GM21723 (cell line): ENCODE measurements at regions not wholly inside any gene's neighbourhood (a gene's known extent, or its start where the extent isn't known, plus 50 kb on each side); places are given as distances from the start of the nearest gene placed in this dataset.

Experiments used
- ATAC-seq: cut with Tn5 transposase; IDR thresholded peaks from one replicate; pipeline ENCODE4 v1.9.1; 2021; ENCODE audit warnings: mild to moderate bottlenecking, moderate library complexity; ENCODE audit not compliant: unreplicated experiment

- ATAC-seq = no peak
Observed at GRCh38 chr20:4560667-4561066, 125.6 kb upstream of the PRNP start.

- no peak for ATAC-seq
Observed at GRCh38 chr20:4559906-4560305, 126.3 kb upstream of the PRNP start.

- ATAC-seq = no peak
Observed at GRCh38 chr20:4559106-4559505, 127.2 kb upstream of the PRNP start.

GRCh38 chr20:4556781-4557180 is 129.5 kb upstream of the PRNP start:
- ATAC-seq = no peak

GRCh38 chr20:4555188-4555890 is 130.9 kb upstream of the PRNP start:
- no peak for ATAC-seq

GRCh38 chr20:4554346-4554745 is 131.9 kb upstream of the PRNP start:
- no peak for ATAC-seq

- no peak for ATAC-seq
Observed at GRCh38 chr20:4552075-4552640, 134.1 kb upstream of the PRNP start.

- no peak for ATAC-seq
Observed at GRCh38 chr20:4550740-4551139, 135.5 kb upstream of the PRNP start.

- ATAC-seq = no peak
Observed at GRCh38 chr20:4549711-4550259, 136.5 kb upstream of the PRNP start.

GRCh38 chr20:4548552-4548951 is 137.7 kb upstream of the PRNP start:
- no peak for ATAC-seq

- ATAC-seq = no peak
Observed at GRCh38 chr20:4546786-4547185, 139.5 kb upstream of the PRNP start.

- ATAC-seq = no peak
Observed at GRCh38 chr20:4546342-4546741, 139.9 kb upstream of the PRNP start.

- no peak for ATAC-seq
Observed at GRCh38 chr20:4545526-4545925, 140.7 kb upstream of the PRNP start.

- no peak for ATAC-seq
Observed at GRCh38 chr20:4544765-4545164, 141.5 kb upstream of the PRNP start.

- no peak for ATAC-seq
Observed at GRCh38 chr20:4542270-4542669, 144.0 kb upstream of the PRNP start.

GRCh38 chr20:4534315-4534714 is 151.9 kb upstream of the PRNP start:
- ATAC-seq = no peak

GRCh38 chr20:4533368-4534133 is 152.7 kb upstream of the PRNP start:
- ATAC-seq = no peak

- no peak for ATAC-seq
Observed at GRCh38 chr20:4532772-4533171, 153.5 kb upstream of the PRNP start.

GRCh38 chr20:4524792-4525191 is 161.5 kb upstream of the PRNP start:
- ATAC-seq = no peak

GRCh38 chr20:4524307-4524706 is 161.9 kb upstream of the PRNP start:
- ATAC-seq = no peak

- ATAC-seq = no peak
Observed at GRCh38 chr20:4522310-4522709, 163.9 kb upstream of the PRNP start.
